ENCODE measurements at regions not wholly inside any gene's neighbourhood (a gene's known extent, or its start where the extent isn't known, plus 50 kb on each side); places are given as distances from the start of the nearest gene placed in this dataset.

DNA sequence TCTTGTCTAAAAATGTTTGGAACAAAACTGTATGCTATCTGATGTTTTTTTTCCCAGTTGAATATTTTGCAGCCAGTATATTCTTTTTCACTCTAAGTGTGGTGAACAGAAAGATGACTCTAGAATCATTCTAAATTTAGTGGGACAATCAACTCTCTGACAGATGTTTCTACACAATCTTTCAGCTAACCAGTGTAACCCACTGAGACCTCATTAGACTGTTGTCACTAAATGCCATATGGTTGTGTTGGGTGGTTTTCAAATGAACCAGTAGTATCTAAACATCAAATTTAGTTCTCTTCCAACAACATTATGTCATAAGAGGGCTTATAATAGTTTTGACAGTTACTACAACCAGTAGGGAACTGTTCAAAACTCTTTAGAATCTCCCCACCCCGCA lies 129.6 kb upstream of the PRLR start:
- H3K4me1 ChIP-seq: no peaks in the 10 kb centered on the region
- H3K9ac ChIP-seq (ENCODE audit: low read depth in 2 of 2, low read length in 2 of 2): no peak overlapping the region
- no peaks in the 10 kb centered on the region for H3K9me3 ChIP-seq
- H3K27ac ChIP-seq: no peak overlapping the region
- no peak for DNase-seq
- no peaks in the 10 kb centered on the region for H3K27me3 ChIP-seq
- intact Hi-C loops (cut with DNase I): no loop called here
- H3K36me3 ChIP-seq: no peaks in the 10 kb centered on the region
- no peak overlapping the region for H3K4me3 ChIP-seq
- TF ChIP-seq, protein P1, sequence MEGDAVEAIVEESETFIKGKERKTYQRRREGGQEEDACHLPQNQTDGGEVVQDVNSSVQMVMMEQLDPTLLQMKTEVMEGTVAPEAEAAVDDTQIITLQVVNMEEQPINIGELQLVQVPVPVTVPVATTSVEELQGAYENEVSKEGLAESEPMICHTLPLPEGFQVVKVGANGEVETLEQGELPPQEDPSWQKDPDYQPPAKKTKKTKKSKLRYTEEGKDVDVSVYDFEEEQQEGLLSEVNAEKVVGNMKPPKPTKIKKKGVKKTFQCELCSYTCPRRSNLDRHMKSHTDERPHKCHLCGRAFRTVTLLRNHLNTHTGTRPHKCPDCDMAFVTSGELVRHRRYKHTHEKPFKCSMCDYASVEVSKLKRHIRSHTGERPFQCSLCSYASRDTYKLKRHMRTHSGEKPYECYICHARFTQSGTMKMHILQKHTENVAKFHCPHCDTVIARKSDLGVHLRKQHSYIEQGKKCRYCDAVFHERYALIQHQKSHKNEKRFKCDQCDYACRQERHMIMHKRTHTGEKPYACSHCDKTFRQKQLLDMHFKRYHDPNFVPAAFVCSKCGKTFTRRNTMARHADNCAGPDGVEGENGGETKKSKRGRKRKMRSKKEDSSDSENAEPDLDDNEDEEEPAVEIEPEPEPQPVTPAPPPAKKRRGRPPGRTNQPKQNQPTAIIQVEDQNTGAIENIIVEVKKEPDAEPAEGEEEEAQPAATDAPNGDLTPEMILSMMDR (IDR thresholded peaks at IDR 0.05): no peak

GRCh38 chr5:35357973-35358372 lies 127.7 kb upstream of the PRLR start:
- no peaks in the 10 kb centered on the region for H3K4me1 ChIP-seq
- no peaks in the 10 kb centered on the region for H3K9me3 ChIP-seq
- H3K27ac ChIP-seq: no peak overlapping the region
- no peaks in the 10 kb centered on the region for H3K27me3 ChIP-seq
- no peak overlapping the region for H3K4me3 ChIP-seq
- H3K9ac ChIP-seq (ENCODE audit: low read depth in 2 of 2, low read length in 2 of 2): no peak overlapping the region
- TF ChIP-seq, protein P1 (IDR thresholded peaks at IDR 0.05): no peak
- no peak for DNase-seq
- H3K36me3 ChIP-seq: no peaks in the 10 kb centered on the region
- intact Hi-C loops (cut with DNase I): no loop called here

DNA sequence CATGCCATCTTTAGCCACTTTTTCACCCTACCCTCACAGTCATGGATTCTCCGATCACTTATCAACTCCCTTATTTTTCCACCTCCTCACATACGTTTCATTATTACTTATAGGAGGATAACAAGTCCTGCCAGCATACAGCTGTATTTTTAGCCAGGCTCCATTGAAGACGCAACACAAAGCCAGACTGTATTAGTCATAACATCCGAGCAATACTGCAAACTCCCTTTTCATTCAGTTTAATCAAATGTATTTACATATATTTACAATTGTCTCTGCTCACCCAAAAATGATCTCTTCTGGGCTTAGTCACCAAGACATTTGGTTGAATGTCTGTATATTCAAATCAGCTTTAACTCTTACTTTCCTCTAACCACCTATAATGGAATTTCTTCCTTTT lies 126.4 kb upstream of the PRLR start:
- intact Hi-C loops (cut with DNase I): no loop called here
- no peak overlapping the region for H3K4me3 ChIP-seq
- no peaks in the 10 kb centered on the region for H3K36me3 ChIP-seq
- H3K4me1 ChIP-seq: no peaks in the 10 kb centered on the region
- no peak overlapping the region for H3K27ac ChIP-seq
- no peaks in the 10 kb centered on the region for H3K9me3 ChIP-seq
- DNase-seq: no peak
- no peaks in the 10 kb centered on the region for H3K27me3 ChIP-seq
- H3K9ac ChIP-seq (ENCODE audit: low read depth in 2 of 2, low read length in 2 of 2): no peak overlapping the region
- TF ChIP-seq, protein P1 (IDR thresholded peaks at IDR 0.05): no peak

DNA sequence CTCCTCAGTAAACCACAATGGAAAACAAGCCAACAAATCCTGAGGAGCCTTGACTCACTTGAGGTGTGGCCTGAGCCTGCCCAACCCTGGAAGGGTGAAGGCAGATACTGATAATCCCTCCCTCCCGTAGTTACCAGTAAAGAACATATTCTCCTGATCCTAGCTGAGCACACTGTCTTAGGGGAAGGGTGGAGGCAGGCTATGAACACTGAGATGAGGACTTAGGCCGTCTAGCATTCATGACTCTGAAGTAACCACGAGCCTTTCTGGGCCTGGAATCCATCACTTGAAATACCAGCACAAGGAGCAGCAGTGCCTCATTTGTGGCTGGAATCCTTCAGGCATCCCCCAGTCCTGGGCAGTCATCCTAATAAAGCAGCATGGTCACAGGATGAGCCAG lies 124.5 kb upstream of the PRLR start:
- Histone ChIP-seq H3K27ac (no peak overlapping the region), H3K9ac (ENCODE audit: low read depth in 2 of 2, low read length in 2 of 2) (no peak overlapping the region)
- intact Hi-C loops (cut with DNase I): no loop called here

DNA sequence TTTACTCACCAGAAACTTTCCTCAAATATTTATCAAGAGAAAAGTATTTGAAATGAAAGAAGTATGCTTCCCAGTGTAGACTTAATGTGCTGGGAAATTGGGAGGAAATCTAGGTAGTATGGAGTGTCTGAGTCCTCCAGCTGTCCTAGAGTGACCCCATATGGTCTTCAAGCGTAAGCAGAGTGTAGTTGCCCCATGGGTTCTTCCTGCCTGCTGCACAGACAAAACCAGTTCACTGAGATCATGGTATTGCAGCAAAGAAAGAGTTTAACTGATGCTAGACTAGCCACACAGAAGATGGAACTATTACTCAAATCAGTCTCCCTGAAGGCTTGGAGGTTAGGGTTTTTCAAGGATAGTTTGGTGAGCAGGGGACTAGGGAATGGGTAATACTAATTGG lies 114.9 kb upstream of the PRLR start:
- Histone ChIP-seq H3K4me3 (no peak overlapping the region), H3K27me3 (no peaks in the 10 kb centered on the region), H3K4me1 (no peaks in the 10 kb centered on the region), H3K9me3 (no peaks in the 10 kb centered on the region), H3K27ac (no peak overlapping the region), H3K36me3 (no peaks in the 10 kb centered on the region), H3K9ac (ENCODE audit: low read depth in 2 of 2, low read length in 2 of 2) (no peak overlapping the region)
- TF ChIP-seq, protein P1 (IDR thresholded peaks at IDR 0.05): no peak
- intact Hi-C loops (cut with DNase I): no loop called here
- DNase-seq: no peak

More for the DNA sequence above, 124.5 kb upstream of the PRLR start:
- TF ChIP-seq, protein P1 (IDR thresholded peaks at IDR 0.05): no peak
- DNase-seq: no peak
- no peaks in the 10 kb centered on the region for H3K9me3 ChIP-seq
- no peaks in the 10 kb centered on the region for H3K36me3 ChIP-seq
- no peaks in the 10 kb centered on the region for H3K27me3 ChIP-seq
- H3K4me1 ChIP-seq: no peaks in the 10 kb centered on the region
- no peak overlapping the region for H3K4me3 ChIP-seq

GRCh38 chr5:35342664-35343063 lies 112.4 kb upstream of the PRLR start:
- intact Hi-C loops (cut with DNase I): no loop called here
- no peak for DNase-seq
- Histone ChIP-seq H3K27me3 (no peaks in the 10 kb centered on the region), H3K9ac (ENCODE audit: low read depth in 2 of 2, low read length in 2 of 2) (no peak overlapping the region), H3K27ac (no peak overlapping the region), H3K4me3 (no peak overlapping the region), H3K36me3 (no peaks in the 10 kb centered on the region), H3K9me3 (no peaks in the 10 kb centered on the region), H3K4me1 (no peaks in the 10 kb centered on the region)
- TF ChIP-seq, protein P1 (IDR thresholded peaks at IDR 0.05): no peak

Data from colonic mucosa (tissue), 4 donors.